ENCODE measurements at regions not wholly inside any gene's neighbourhood (a gene's known extent, or its start where the extent isn't known, plus 50 kb on each side); places are given as distances from the start of the nearest gene placed in this dataset.

GRCh38 chr4:178082906-178083305 is 640.7 kb upstream of the AGA start:
- DNase-seq (ENCODE audit: low read depth, low spot score) = no peak
- in situ Hi-C loops (cut with HindIII; ENCODE audit: low sequenced_read_pairs) = no loop called here
- no peak overlapping the region for H3K4me3 ChIP-seq (ENCODE audit: low read depth, low read length)
- no peak for TF ChIP-seq CTCF (IDR thresholded peaks at IDR 0.05; ENCODE audit: low read depth, low read length)

- in situ Hi-C loops (cut with HindIII; ENCODE audit: low sequenced_read_pairs) = no loop called here
Measured at GRCh38 chr4:178083968-178084367, 641.7 kb upstream of the AGA start.

GRCh38 chr4:178086320-178086719 is 644.1 kb upstream of the AGA start:
- TF ChIP-seq CTCF (IDR thresholded peaks at IDR 0.05; ENCODE audit: low read depth, low read length) = no peak
- DNase-seq (ENCODE audit: low read depth, low spot score) = no peak
- in situ Hi-C loops (cut with HindIII; ENCODE audit: low sequenced_read_pairs) = no loop called here
- H3K4me3 ChIP-seq (ENCODE audit: low read depth, low read length) = no peak overlapping the region

More at GRCh38 chr4:178083968-178084367, 641.7 kb upstream of the AGA start:
- TF ChIP-seq CTCF (IDR thresholded peaks at IDR 0.05; ENCODE audit: low read depth, low read length) = no peak
- no peak overlapping the region for H3K4me3 ChIP-seq (ENCODE audit: low read depth, low read length)
- no peak for DNase-seq (ENCODE audit: low read depth, low spot score)

GRCh38 chr4:178090640-178091411 is 648.6 kb upstream of the AGA start:
- TF ChIP-seq CTCF (IDR thresholded peaks at IDR 0.05; ENCODE audit: low read depth, low read length) = no peak
- H3K4me3 ChIP-seq (ENCODE audit: low read depth, low read length) = no peak overlapping the region
- in situ Hi-C loops (cut with HindIII; ENCODE audit: low sequenced_read_pairs) = no loop called here
- no peak for DNase-seq (ENCODE audit: low read depth, low spot score)

- in situ Hi-C loops (cut with HindIII; ENCODE audit: low sequenced_read_pairs) = no loop called here
- DNase-seq (ENCODE audit: low read depth, low spot score) = no peak
- no peak for TF ChIP-seq CTCF (IDR thresholded peaks at IDR 0.05; ENCODE audit: low read depth, low read length)
Measured at GRCh38 chr4:178102139-178102538, 659.9 kb upstream of the AGA start.

GRCh38 chr4:178105242-178105641 is 663.0 kb upstream of the AGA start:
- no peak for TF ChIP-seq CTCF (IDR thresholded peaks at IDR 0.05; ENCODE audit: low read depth, low read length)
- in situ Hi-C loops (cut with HindIII; ENCODE audit: low sequenced_read_pairs) = no loop called here
- H3K4me3 ChIP-seq (ENCODE audit: low read depth, low read length) = no peak overlapping the region
- DNase-seq (ENCODE audit: low read depth, low spot score) = no peak

More at GRCh38 chr4:178102139-178102538, 659.9 kb upstream of the AGA start:
- no peak overlapping the region for H3K4me3 ChIP-seq (ENCODE audit: low read depth, low read length)

Measured in astrocyte of the spinal cord (primary cell).